Gastroesophageal sphincter (tissue), 4 donors: ENCODE measurements at regions not wholly inside any gene's neighbourhood (a gene's known extent, or its start where the extent isn't known, plus 50 kb on each side); places are given as distances from the start of the nearest gene placed in this dataset.
"Not testable (repeated sequence)": the region's sequence is repeated elsewhere in the genome, so short reads cannot be mapped to it uniquely, and the experiment has no call there.

Experiments used
- ATAC-seq: fragments of 150-250 bp; one replicate; pipeline ENCODE4 v1.9.1; 2016; ENCODE audit warnings: mild to moderate bottlenecking, moderate library complexity
- H3K27ac ChIP-seq, 4 donors: fragments of 200-600 bp; sonication (generic) in 3 of 4; 1 replicate in 3 of 4; 2 replicates in 1 of 4; pipeline ENCODE4 v1.5.1; 2016 to 2019
- H3K27me3 ChIP-seq: fragments of 200-600 bp; sonication (generic); one replicate; pipeline ENCODE4 v1.5.1; 2019
- H3K36me3 ChIP-seq, 2 donors: fragments of 200-600 bp; sonication (generic); one replicate each; pipeline ENCODE4 v1.5.1; 2019; ENCODE audit warnings: control low read depth in 1 of 2
- H3K4me1 ChIP-seq, 3 donors: fragments of 200-600 bp; sonication (generic); 1 replicate in 2 of 3; 2 replicates in 1 of 3; pipeline ENCODE4 v1.5.1; 2016 to 2019; ENCODE audit warnings: control low read depth in 2 of 3
- H3K4me3 ChIP-seq, 2 donors: fragments of 200-600 bp; sonication (generic); one replicate each; pipeline ENCODE4 v1.5.1; 2019; ENCODE audit warnings: mild to moderate bottlenecking in 1 of 2, moderate library complexity in 1 of 2
- H3K9me3 ChIP-seq, 3 donors: fragments of 200-600 bp; sonication (generic); one replicate each; pipeline ENCODE4 v1.5.1; 2017 to 2019; ENCODE audit warnings: control low read depth in 2 of 3
- CTCF ChIP-seq, 4 experiments: fragments of 200-600 bp in 2 of 4; fragments of 450-650 bp in 2 of 4; sonication (generic) in 1 of 4; IDR thresholded peaks; one replicate each; pipeline ENCODE4 v1.5.1; 2017 to 2019; ENCODE audit warnings: antibody characterized with exemption in 4 of 4, mild to moderate bottlenecking in 2 of 4, moderate library complexity in 2 of 4
- EP300 ChIP-seq: sonication (generic); formaldehyde crosslinking; IDR thresholded peaks from one replicate; pipeline ENCODE4 v1.6.1; 2017; ENCODE audit warnings: antibody characterized with exemption, mild to moderate bottlenecking
- POLR2A ChIP-seq, 2 donors: fragments of 450-650 bp; IDR thresholded peaks; one replicate each; pipeline ENCODE4 v1.6.1; 2017; ENCODE audit warnings: antibody characterized with exemption in 2 of 2, mild to moderate bottlenecking in 2 of 2, moderate library complexity in 1 of 2
- POLR2AphosphoS5 ChIP-seq: sonication (generic); formaldehyde crosslinking; IDR thresholded peaks from one replicate; pipeline ENCODE4 v1.6.1; 2017; ENCODE audit warnings: antibody characterized with exemption
- WGBS, 2 donors: methylation state at CpG; one replicate each; pipeline ENCODE4 v1.1.5; 2018; ENCODE audit warnings: low coverage in 1 of 2; 5-methylcytosine and 5-hydroxymethylcytosine counted together

- Histone ChIP-seq H3K36me3 (no peaks in the 10 kb centered on the region), H3K9me3 (peaks cover 0 to 6% (median 0%) of the 10 kb centered on the region in 3 donors), H3K27ac (no peak overlapping the region), H3K4me1 (no peaks in the 10 kb centered on the region), H3K4me3 (no peak overlapping the region), H3K27me3 (no peaks in the 10 kb centered on the region)
- 55 to 100% methylated on average over 2 to 5 of the region's 7 CpGs for WGBS, 2 donors
- no peak for ATAC-seq
- TF ChIP-seq EP300 (no peak), CTCF (IDR thresholded peaks at IDR 0.05) (no peak), POLR2A (IDR thresholded peaks at IDR 0.05) (no peak), POLR2AphosphoS5 (no peak)
Observed at GRCh38 chr16:8047736-8048135, 542.6 kb downstream of the TMEM114 start.

GRCh38 chr16:8044796-8045195 lies 545.5 kb downstream of the TMEM114 start:
- WGBS, 2 donors, result 79% methylated on average over 3 of the region's 5 CpGs; no CpG with 5 or more reads in 1 of the 2 donors
- Histone ChIP-seq H3K9me3 (peaks cover 0 to 6% (median 0%) of the 10 kb centered on the region in 3 donors), H3K4me3 (no peak overlapping the region), H3K36me3 (no peaks in the 10 kb centered on the region), H3K4me1 (no peaks in the 10 kb centered on the region), H3K27me3 (no peaks in the 10 kb centered on the region), H3K27ac (no peak overlapping the region)
- no peak for ATAC-seq
- TF ChIP-seq POLR2AphosphoS5, result no peak
- TF ChIP-seq POLR2A (IDR thresholded peaks at IDR 0.05), result no peak
- TF ChIP-seq CTCF (IDR thresholded peaks at IDR 0.05), result no peak
- TF ChIP-seq EP300, result no peak

- WGBS, 2 donors, result 54 to 72% methylated on average over 3 of the region's 3 CpGs
- H3K9me3 ChIP-seq, result peaks cover 0 to 10% (median 0%) of the 10 kb centered on the region in 3 donors
- TF ChIP-seq POLR2A (IDR thresholded peaks at IDR 0.05) (no peak), CTCF (IDR thresholded peaks at IDR 0.05) (no peak), POLR2AphosphoS5 (no peak), EP300 (no peak)
- no peaks in the 10 kb centered on the region for H3K27me3 ChIP-seq
- ATAC-seq, result no peak
- H3K4me3 ChIP-seq, result no peak overlapping the region
- H3K27ac ChIP-seq, result no peak overlapping the region
- H3K4me1 ChIP-seq, result no peaks in the 10 kb centered on the region
- H3K36me3 ChIP-seq, result no peaks in the 10 kb centered on the region
Observed at GRCh38 chr16:8032406-8032805, 557.9 kb downstream of the TMEM114 start.

- ATAC-seq, H3K27ac ChIP-seq, H3K4me1 ChIP-seq, H3K27me3 ChIP-seq, H3K36me3 ChIP-seq, H3K4me3 ChIP-seq: not testable (repeated sequence)
- H3K9me3 ChIP-seq, result peaks cover 0 to 17% (median 0%) of the 10 kb centered on the region in 3 donors
- 63 to 82% methylated on average over 3 of the region's 3 CpGs for WGBS, 2 donors
Observed at GRCh38 chr16:8030004-8030403, 560.3 kb downstream of the TMEM114 start.

- Histone ChIP-seq H3K27ac (no peak overlapping the region), H3K4me3 (no peak overlapping the region), H3K4me1 (no peaks in the 10 kb centered on the region), H3K36me3 (no peaks in the 10 kb centered on the region), H3K27me3 (no peaks in the 10 kb centered on the region), H3K9me3 (peaks cover 0 to 17% (median 0%) of the 10 kb centered on the region in 3 donors)
- WGBS, 2 donors, result 39 to 67% methylated on average over 4 to 5 of the region's 5 CpGs
- no peak for ATAC-seq
- TF ChIP-seq EP300, result no peak
- TF ChIP-seq CTCF (IDR thresholded peaks at IDR 0.05), result no peak
- TF ChIP-seq POLR2A (IDR thresholded peaks at IDR 0.05), result no peak
- no peak for TF ChIP-seq POLR2AphosphoS5
Observed at GRCh38 chr16:8026450-8026849, 563.9 kb downstream of the TMEM114 start.
